HG02870 (cell line): ENCODE measurements at regions not wholly inside any gene's neighbourhood (a gene's known extent, or its start where the extent isn't known, plus 50 kb on each side); places are given as distances from the start of the nearest gene placed in this dataset.
"Not testable (repeated sequence)": the region's sequence is repeated elsewhere in the genome, so short reads cannot be mapped to it uniquely, and the experiment has no call there.

Source experiments
- ATAC-seq: cut with Tn5 transposase; IDR thresholded peaks from one replicate; pipeline ENCODE4 v1.9.1; 2021; ENCODE audit warnings: mild to moderate bottlenecking, moderate library complexity; ENCODE audit not compliant: unreplicated experiment

- no peak for ATAC-seq
Measured at GRCh38 chr4:118410138-118410537, 57.3 kb upstream of the PRSS12 start.

- peak; percentile 75 for ATAC-seq
Measured at GRCh38 chr4:118417325-118417724, 64.5 kb upstream of the PRSS12 start.

- ATAC-seq: not testable (repeated sequence)
Measured at GRCh38 chr4:118417800-118418199, 65.0 kb upstream of the PRSS12 start.

GRCh38 chr4:118418396-118418795, 65.6 kb upstream of the PRSS12 start:
- ATAC-seq: not testable (repeated sequence)

- ATAC-seq: not testable (repeated sequence)
Measured at GRCh38 chr4:118419626-118420025, 66.8 kb upstream of the PRSS12 start.

GRCh38 chr4:118424062-118424461, 71.3 kb upstream of the PRSS12 start:
- not testable (repeated sequence) for ATAC-seq

- ATAC-seq: not testable (repeated sequence)
Measured at GRCh38 chr4:118428881-118429280, 76.1 kb upstream of the PRSS12 start.

- not testable (repeated sequence) for ATAC-seq
Measured at GRCh38 chr4:118432359-118432758, 79.6 kb upstream of the PRSS12 start.

- ATAC-seq: not testable (repeated sequence)
Measured at GRCh38 chr4:118433612-118434375, 81.0 kb upstream of the PRSS12 start.

- ATAC-seq: not testable (repeated sequence)
Measured at GRCh38 chr4:118435415-118435814, 82.6 kb upstream of the PRSS12 start.

- ATAC-seq: not testable (repeated sequence)
Measured at GRCh38 chr4:118442115-118442837, 89.5 kb upstream of the PRSS12 start.

- not testable (repeated sequence) for ATAC-seq
Measured at GRCh38 chr4:118447397-118447796, 94.6 kb upstream of the PRSS12 start.

- ATAC-seq: not testable (repeated sequence)
Measured at GRCh38 chr4:118454857-118455256, 102.1 kb upstream of the PRSS12 start.

GRCh38 chr4:118461435-118461834, 108.6 kb upstream of the PRSS12 start:
- not testable (repeated sequence) for ATAC-seq

- not testable (repeated sequence) for ATAC-seq
Measured at GRCh38 chr4:118465831-118466230, 113.0 kb upstream of the PRSS12 start.

- ATAC-seq: not testable (repeated sequence)
Measured at GRCh38 chr4:118474001-118474626, 121.3 kb upstream of the PRSS12 start.

- ATAC-seq: not testable (repeated sequence)
Measured at GRCh38 chr4:118474771-118475170, 122.0 kb upstream of the PRSS12 start.

- not testable (repeated sequence) for ATAC-seq
Measured at GRCh38 chr4:118475901-118476300, 123.1 kb upstream of the PRSS12 start.

GRCh38 chr4:118477826-118478225, 125.0 kb upstream of the PRSS12 start:
- ATAC-seq: not testable (repeated sequence)

GRCh38 chr4:118485801-118486314, 133.1 kb upstream of the PRSS12 start:
- not testable (repeated sequence) for ATAC-seq

- ATAC-seq: not testable (repeated sequence)
Measured at GRCh38 chr4:118492963-118493362, 140.2 kb upstream of the PRSS12 start.
